ENCODE measurements at regions not wholly inside any gene's neighbourhood (a gene's known extent, or its start where the extent isn't known, plus 50 kb on each side); places are given as distances from the start of the nearest gene placed in this dataset.

GRCh38 chr13:100977841-100978240, 303.2 kb upstream of the TMTC4 start:
- Histone ChIP-seq H2AFZ (ENCODE audit: low read depth, low read length, poor library complexity, severe bottlenecking) (no peak overlapping the region), H3K9ac (ENCODE audit: low read length) (no peak overlapping the region), H3K9me3 (ENCODE audit: control insufficient read depth in 1 of 2, insufficient read depth in 1 of 2, low read depth in 1 of 2, low read length in 2 of 2) (no peaks in the 10 kb centered on the region), H3K9me2 (ENCODE audit: insufficient read depth) (no peaks in the 10 kb centered on the region), H3K79me2 (ENCODE audit: insufficient read depth, low read length) (no peaks in the 10 kb centered on the region), H3K36me3 (ENCODE audit: control insufficient read depth in 1 of 2, insufficient read depth in 2 of 2, low read length in 2 of 2) (no peaks in the 10 kb centered on the region), H4K20me1 (ENCODE audit: insufficient read depth) (no peaks in the 10 kb centered on the region), H3K27me3 (ENCODE audit: insufficient read depth, low read length) (no peaks in the 10 kb centered on the region), H3K27ac (ENCODE audit: low read depth, low read length) (no peak overlapping the region), H3K4me2 (ENCODE audit: low read length) (no peak overlapping the region), H3K4me1 (ENCODE audit: control insufficient read depth in 1 of 2, insufficient read depth in 2 of 2, low read length in 2 of 2) (no peaks in the 10 kb centered on the region), H3K4me3 (replicated peaks in 1 of 2; ENCODE audit: low read depth in 1 of 2, low read length in 2 of 2) (no peak overlapping the region)
- BruUV-seq (replicated peaks): no TSS peak
- ATAC-seq (no peak), DNase-seq (ENCODE audit: low read depth, low spot score) (no peak)
- intact Hi-C loops (cut with micrococcal nuclease): no loop called here
- POLR2A ChIA-PET: no interaction called here
- RAD21 ChIA-PET (ENCODE audit: low non-redundant PET in 1 of 2, low total read pairs in 2 of 2, uncharacterized antibody in 2 of 2, unreplicated experiment in 2 of 2): no interaction called here
- TF ChIP-seq CEBPB (IDR thresholded peaks at IDR 0.05; ENCODE audit: low read depth) (no peak), SIN3A (IDR thresholded peaks at IDR 0.05; ENCODE audit: low read depth) (no peak), POLR2A (IDR thresholded peaks at IDR 0.05; ENCODE audit: borderline replicate concordance, extremely low read depth, insufficient read depth, insufficient read length) (no peak), EZH2 (IDR thresholded peaks at IDR 0.05) (no peak), MAX (IDR thresholded peaks at IDR 0.05) (no peak), JUND (IDR thresholded peaks at IDR 0.05) (no peak)
- CTCF ChIA-PET: no interaction called here

GRCh38 chr13:100976993-100977392, 302.4 kb upstream of the TMTC4 start:
- no peaks in the 10 kb centered on the region for H3K27me3 ChIP-seq (ENCODE audit: insufficient read depth, low read length)
- ChIA-PET RAD21 (ENCODE audit: low non-redundant PET in 1 of 2, low total read pairs in 2 of 2, uncharacterized antibody in 2 of 2, unreplicated experiment in 2 of 2) (no interaction called here), CTCF (no interaction called here), POLR2A (no interaction called here)
- DNase-seq (ENCODE audit: low read depth, low spot score) (no peak), ATAC-seq (no peak)
- H4K20me1 ChIP-seq (ENCODE audit: insufficient read depth): no peaks in the 10 kb centered on the region
- H3K4me1 ChIP-seq (ENCODE audit: control insufficient read depth in 1 of 2, insufficient read depth in 2 of 2, low read length in 2 of 2): no peaks in the 10 kb centered on the region
- no peak overlapping the region for H3K27ac ChIP-seq (ENCODE audit: low read depth, low read length)
- intact Hi-C loops (cut with micrococcal nuclease): no loop called here
- no peaks in the 10 kb centered on the region for H3K36me3 ChIP-seq (ENCODE audit: control insufficient read depth in 1 of 2, insufficient read depth in 2 of 2, low read length in 2 of 2)
- no peaks in the 10 kb centered on the region for H3K79me2 ChIP-seq (ENCODE audit: insufficient read depth, low read length)
- BruUV-seq (replicated peaks): no TSS peak
- no peak overlapping the region for H3K4me3 ChIP-seq (replicated peaks in 1 of 2; ENCODE audit: low read depth in 1 of 2, low read length in 2 of 2)
- H3K9me3 ChIP-seq (ENCODE audit: control insufficient read depth in 1 of 2, insufficient read depth in 1 of 2, low read depth in 1 of 2, low read length in 2 of 2): no peaks in the 10 kb centered on the region
- no peak overlapping the region for H3K9ac ChIP-seq (ENCODE audit: low read length)
- H3K9me2 ChIP-seq (ENCODE audit: insufficient read depth): no peaks in the 10 kb centered on the region
- H2AFZ ChIP-seq (ENCODE audit: low read depth, low read length, poor library complexity, severe bottlenecking): no peak overlapping the region
- no peak overlapping the region for H3K4me2 ChIP-seq (ENCODE audit: low read length)
- TF ChIP-seq REST (IDR thresholded peaks at IDR 0.05; ENCODE audit: low read depth): no peak
- TF ChIP-seq RAD21 (IDR thresholded peaks at IDR 0.05; ENCODE audit: low read depth): no peak
- TF ChIP-seq ZFX (IDR thresholded peaks at IDR 0.05): no peak
- no peak for TF ChIP-seq SRF (IDR thresholded peaks at IDR 0.05; ENCODE audit: low read depth)
- no peak for TF ChIP-seq TCF7L2 (IDR thresholded peaks at IDR 0.05; ENCODE audit: borderline replicate concordance, extremely low read depth, insufficient read depth, insufficient read length)
- TF ChIP-seq POLR2AphosphoS5 (IDR thresholded peaks at IDR 0.05; ENCODE audit: low read depth, low read length): no peak
- no peak for TF ChIP-seq CBX3 (IDR thresholded peaks at IDR 0.05; ENCODE audit: low read depth)
- TF ChIP-seq EZH2phosphoT487 (IDR thresholded peaks at IDR 0.05; ENCODE audit: borderline replicate concordance): no peak
- no peak for TF ChIP-seq CTCF (IDR thresholded peaks at IDR 0.05 in 2 of 3, conservative IDR thresholded peaks at IDR 0.05 in 1 of 3; ENCODE audit: borderline replicate concordance in 1 of 3, insufficient read depth in 1 of 3, low read depth in 2 of 3, low read length in 2 of 3)
- TF ChIP-seq SIN3A (IDR thresholded peaks at IDR 0.05; ENCODE audit: low read depth): no peak
- no peak for TF ChIP-seq CEBPB (IDR thresholded peaks at IDR 0.05; ENCODE audit: low read depth)
- no peak for TF ChIP-seq FOSL1 (IDR thresholded peaks at IDR 0.05; ENCODE audit: low read depth)
- TF ChIP-seq ELF1 (IDR thresholded peaks at IDR 0.05; ENCODE audit: borderline replicate concordance, low read depth): no peak
- TF ChIP-seq EZH2 (IDR thresholded peaks at IDR 0.05): no peak
- no peak for TF ChIP-seq ZNF274 (IDR thresholded peaks at IDR 0.05; ENCODE audit: low read depth, low read length)

All from HCT116 (cell line).